Natural killer cell (primary cell): ENCODE measurements at regions not wholly inside any gene's neighbourhood (a gene's known extent, or its start where the extent isn't known, plus 50 kb on each side); places are given as distances from the start of the nearest gene placed in this dataset.

Experiments used
- ATAC-seq, 3 donors: fragments of 150-1000 bp in 2 of 3; fragments of 200-7000 bp in 1 of 3; cut with Tn5 transposase; 1 replicate in 1 of 3; 2 replicates in 2 of 3; pipeline ENCODE4 v1.10.0; 2021; ENCODE audit warnings: mild to moderate bottlenecking in 2 of 3, moderate library complexity in 2 of 3
- DNase-seq, 2 donors: peaks; one replicate each; pipeline versions ENCODE4 v3.0.0 to v3.0.0-alpha.2; 2013 to 2021; ENCODE audit warnings: mixed read lengths in 1 of 2
- H3K27ac ChIP-seq: one replicate; pipeline ENCODE4 v1.5.1; 2013; ENCODE audit warnings: mild to moderate bottlenecking, low read length
- H3K27me3 ChIP-seq: one replicate; pipeline ENCODE4 v1.6.1; 2013; ENCODE audit warnings: low read length; ENCODE audit not compliant: control insufficient read depth, insufficient read depth
- H3K36me3 ChIP-seq: one replicate; pipeline ENCODE4 v1.6.1; 2013; ENCODE audit warnings: low read length; ENCODE audit not compliant: control insufficient read depth, insufficient read depth
- H3K4me1 ChIP-seq: one replicate; pipeline ENCODE4 v1.6.1; 2013; ENCODE audit warnings: low read length; ENCODE audit not compliant: control insufficient read depth, insufficient read depth
- H3K4me3 ChIP-seq: one replicate; pipeline ENCODE4 v1.5.1; 2013; ENCODE audit warnings: low read length
- H3K9me3 ChIP-seq: one replicate; pipeline ENCODE4 v1.6.1; 2013; ENCODE audit warnings: low read length; ENCODE audit not compliant: control insufficient read depth, insufficient read depth
- H3K27ac Mint-ChIP-seq, 2 donors: one replicate each; pipeline ENCODE4 v1.8.0; 2022; ENCODE audit warnings: mild to moderate bottlenecking in 2 of 2, mixed read lengths in 2 of 2, moderate library complexity in 1 of 2
- H3K27me3 Mint-ChIP-seq, 2 donors: one replicate each; pipeline ENCODE4 v1.8.0; 2022; ENCODE audit warnings: low read depth in 2 of 2, mixed read lengths in 2 of 2
- H3K36me3 Mint-ChIP-seq: one replicate; pipeline ENCODE4 v1.8.0; 2022; ENCODE audit warnings: mixed read lengths
- H3K4me1 Mint-ChIP-seq, 2 donors: one replicate each; pipeline ENCODE4 v1.8.0; 2022; ENCODE audit warnings: mixed read lengths in 2 of 2
- H3K4me3 Mint-ChIP-seq: one replicate; pipeline ENCODE4 v1.8.0; 2022; ENCODE audit warnings: mild to moderate bottlenecking, moderate library complexity, mixed read lengths
- H3K9me3 Mint-ChIP-seq, 2 donors: one replicate each; pipeline ENCODE4 v1.8.0; 2022; ENCODE audit warnings: mixed read lengths in 2 of 2
- WGBS: methylation state at CpG from one replicate; pipeline ENCODE4 v1.1.7; 2013; ENCODE audit warnings: missing lambda C conversion rate; ENCODE audit not compliant: insufficient coverage; 5-methylcytosine and 5-hydroxymethylcytosine counted together
- intact Hi-C: fragments of 100-400 bp; cut with micrococcal nuclease; formaldehyde crosslinking; loops from one replicate; pipeline ENCODE4 v1.14.2; 2022
- TF ChIP-seq, protein P1 (sequence below): fragments of 200-600 bp; IDR thresholded peaks from one replicate; pipeline ENCODE4 v1.8.0; 2022; ENCODE audit warnings: antibody characterized with exemption

DNA sequence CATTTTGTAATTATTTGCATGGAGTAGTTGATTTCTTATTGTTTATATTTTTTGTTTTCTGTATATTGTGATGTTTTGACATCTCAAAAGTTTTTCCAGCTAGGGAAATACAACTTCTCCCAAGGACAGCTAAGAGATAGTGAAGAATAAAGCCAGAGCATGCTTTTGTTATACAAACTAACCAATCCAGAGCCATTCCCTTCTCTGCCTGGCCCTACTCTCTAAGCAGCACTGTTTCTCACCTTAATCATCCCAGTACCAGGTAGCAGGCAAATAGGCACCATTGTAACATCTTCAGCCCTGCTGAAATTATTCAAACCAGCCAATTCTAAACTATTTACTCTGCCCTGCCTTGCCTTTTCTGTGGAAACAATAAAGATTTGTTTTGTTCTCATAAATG is 1063.4 kb upstream of the CHAC2 start:
- DNase-seq (no peak), ATAC-seq (no peak)
- Histone ChIP-seq H3K9me3 (no peaks in the 10 kb centered on the region), H3K4me1 (no peaks in the 10 kb centered on the region), H3K4me3 (no peak overlapping the region), H3K36me3 (no peaks in the 10 kb centered on the region), H3K27ac (no peak overlapping the region), H3K27me3 (no peaks in the 10 kb centered on the region)
- intact Hi-C loops, result no loop called here
- Mint-ChIP-seq H3K9me3 (peaks cover 11 to 20% of the 10 kb centered on the region in 2 donors), H3K27me3 (no peaks in the 10 kb centered on the region), H3K4me1 (no peaks in the 10 kb centered on the region), H3K36me3 (no peaks in the 10 kb centered on the region), H3K4me3 (no peak overlapping the region), H3K27ac (no peak overlapping the region)
- TF ChIP-seq, protein P1, sequence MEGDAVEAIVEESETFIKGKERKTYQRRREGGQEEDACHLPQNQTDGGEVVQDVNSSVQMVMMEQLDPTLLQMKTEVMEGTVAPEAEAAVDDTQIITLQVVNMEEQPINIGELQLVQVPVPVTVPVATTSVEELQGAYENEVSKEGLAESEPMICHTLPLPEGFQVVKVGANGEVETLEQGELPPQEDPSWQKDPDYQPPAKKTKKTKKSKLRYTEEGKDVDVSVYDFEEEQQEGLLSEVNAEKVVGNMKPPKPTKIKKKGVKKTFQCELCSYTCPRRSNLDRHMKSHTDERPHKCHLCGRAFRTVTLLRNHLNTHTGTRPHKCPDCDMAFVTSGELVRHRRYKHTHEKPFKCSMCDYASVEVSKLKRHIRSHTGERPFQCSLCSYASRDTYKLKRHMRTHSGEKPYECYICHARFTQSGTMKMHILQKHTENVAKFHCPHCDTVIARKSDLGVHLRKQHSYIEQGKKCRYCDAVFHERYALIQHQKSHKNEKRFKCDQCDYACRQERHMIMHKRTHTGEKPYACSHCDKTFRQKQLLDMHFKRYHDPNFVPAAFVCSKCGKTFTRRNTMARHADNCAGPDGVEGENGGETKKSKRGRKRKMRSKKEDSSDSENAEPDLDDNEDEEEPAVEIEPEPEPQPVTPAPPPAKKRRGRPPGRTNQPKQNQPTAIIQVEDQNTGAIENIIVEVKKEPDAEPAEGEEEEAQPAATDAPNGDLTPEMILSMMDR, result no peak

GRCh38 chr2:52703004-52703403 is 1064.6 kb upstream of the CHAC2 start:
- Histone ChIP-seq H3K36me3 (no peaks in the 10 kb centered on the region), H3K27me3 (no peaks in the 10 kb centered on the region), H3K4me3 (no peak overlapping the region), H3K27ac (no peak overlapping the region), H3K9me3 (no peaks in the 10 kb centered on the region), H3K4me1 (no peaks in the 10 kb centered on the region)
- TF ChIP-seq, protein P1, result no peak
- DNase-seq (no peak), ATAC-seq (no peak)
- Mint-ChIP-seq H3K27me3 (no peaks in the 10 kb centered on the region), H3K4me1 (no peaks in the 10 kb centered on the region), H3K27ac (no peak overlapping the region), H3K4me3 (no peak overlapping the region), H3K9me3 (peaks cover 11 to 23% of the 10 kb centered on the region in 2 donors), H3K36me3 (no peaks in the 10 kb centered on the region)
- intact Hi-C loops, result no loop called here
- 82% methylated on average over 3 of the region's 4 CpGs for WGBS

DNA sequence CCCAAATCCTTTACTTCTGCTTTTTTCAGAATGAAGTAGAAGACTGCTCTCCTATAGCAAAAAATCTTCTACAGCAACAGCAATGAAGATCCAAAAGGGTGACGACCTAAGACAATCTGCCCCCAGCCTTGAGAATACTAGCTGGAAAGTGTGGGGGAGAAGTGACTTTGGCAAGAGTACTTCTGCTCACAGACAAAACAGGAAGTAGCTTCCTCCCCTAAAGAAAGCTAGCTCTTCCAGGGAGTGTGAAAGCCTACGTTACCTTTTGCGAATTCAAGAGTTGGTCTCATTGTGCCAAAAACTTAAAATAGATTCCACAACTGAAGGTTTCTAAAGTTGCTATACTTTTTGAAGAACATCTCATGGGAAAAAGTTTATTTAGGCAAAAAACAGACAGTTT is 1069.2 kb upstream of the CHAC2 start:
- Mint-ChIP-seq H3K36me3 (no peaks in the 10 kb centered on the region), H3K27me3 (no peaks in the 10 kb centered on the region), H3K27ac (no peak overlapping the region), H3K9me3 (peaks cover 8 to 12% of the 10 kb centered on the region in 2 donors), H3K4me1 (no peaks in the 10 kb centered on the region), H3K4me3 (no peak overlapping the region)
- Histone ChIP-seq H3K4me1 (no peaks in the 10 kb centered on the region), H3K36me3 (no peaks in the 10 kb centered on the region), H3K27me3 (no peaks in the 10 kb centered on the region), H3K4me3 (no peak overlapping the region), H3K27ac (no peak overlapping the region), H3K9me3 (no peaks in the 10 kb centered on the region)
- ATAC-seq, result no peak
- TF ChIP-seq, protein P1, result no peak
- WGBS, result 91% methylated on average over 2 of the region's 3 CpGs
- no peak for DNase-seq
- intact Hi-C loops, result no loop called here

DNA sequence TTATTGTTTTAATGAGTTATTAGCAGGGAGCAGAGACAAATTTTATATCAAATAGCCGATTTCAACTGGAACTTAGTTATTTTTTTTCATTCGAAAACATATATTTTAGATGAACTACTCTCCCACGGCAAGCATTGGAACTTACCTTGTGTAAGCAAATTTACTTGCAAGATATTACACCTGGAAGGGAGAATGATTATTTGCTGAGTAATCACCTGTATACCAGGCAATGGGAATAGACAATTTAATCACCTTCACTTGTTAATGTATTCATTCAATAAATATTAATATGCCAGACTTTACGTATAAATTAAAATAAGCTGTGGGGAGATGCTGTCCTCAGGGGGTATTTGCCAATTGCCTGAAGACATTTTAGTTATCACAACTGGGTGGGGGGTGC is 1069.9 kb upstream of the CHAC2 start:
- Histone ChIP-seq H3K36me3 (no peaks in the 10 kb centered on the region), H3K4me1 (no peaks in the 10 kb centered on the region), H3K9me3 (no peaks in the 10 kb centered on the region), H3K4me3 (no peak overlapping the region), H3K27ac (no peak overlapping the region), H3K27me3 (no peaks in the 10 kb centered on the region)
- DNase-seq, result no peak
- WGBS, result 82% methylated on average over 2 of the region's 4 CpGs
- Mint-ChIP-seq H3K27ac (no peak overlapping the region), H3K4me1 (no peaks in the 10 kb centered on the region), H3K36me3 (no peaks in the 10 kb centered on the region), H3K4me3 (no peak overlapping the region), H3K27me3 (no peaks in the 10 kb centered on the region), H3K9me3 (peaks cover 9 to 15% of the 10 kb centered on the region in 2 donors)
- TF ChIP-seq, protein P1, result no peak
- no peak for ATAC-seq
- intact Hi-C loops, result no loop called here
